ENCODE measurements at regions not wholly inside any gene's neighbourhood (a gene's known extent, or its start where the extent isn't known, plus 50 kb on each side); places are given as distances from the start of the nearest gene placed in this dataset.

- TF ChIP-seq CTCF (IDR thresholded peaks at IDR 0.05) = no peak
- no peak for TF ChIP-seq POLR2AphosphoS5 (IDR thresholded peaks at IDR 0.05)
Observed at GRCh38 chr3:67245545-67245944, 247.4 kb downstream of the KBTBD8 start.

Data from breast epithelium (tissue), 3 donors.